HCT116 (cell line): ENCODE measurements at regions not wholly inside any gene's neighbourhood (a gene's known extent, or its start where the extent isn't known, plus 50 kb on each side); places are given as distances from the start of the nearest gene placed in this dataset.

Source experiments
- ATAC-seq: fragments of 200-7000 bp; cut with Tn5 transposase; 2 replicates; pipeline ENCODE4 v1.9.1; 2020; ENCODE audit warnings: mild to moderate bottlenecking, moderate library complexity
- BruUV-seq: library from RNA; stranded (reverse); fragments of 400-500 nt; replicated peaks from 2 replicates; lab custom pipeline; 2021; lab: Mats Ljungman, UMichigan
- CTCF ChIA-PET: fragments of 300-600 bp; sonication (Branson Sonifier 250); formaldehyde crosslinking; loops from one replicate; lab custom pipeline; 2021; ENCODE audit warnings: antibody characterized with exemption; lab: Charles Lee
- POLR2A ChIA-PET: fragments of 300-600, 350-600 bp; sonication (Branson Sonifier 250); formaldehyde crosslinking; loops from one replicate; lab custom pipeline; 2021; ENCODE audit warnings: antibody characterized with exemption; lab: Charles Lee
- RAD21 ChIA-PET, 2 experiments: fragments of 300-600 bp; sonication (Branson Sonifier 250); formaldehyde crosslinking; loops; one replicate each; lab custom pipeline; 2023; ENCODE audit warnings: low total read pairs in 2 of 2; ENCODE audit not compliant: uncharacterized antibody in 2 of 2, unreplicated experiment in 2 of 2, low non-redundant PET in 1 of 2; lab: Charles Lee
- DNase-seq: peaks from one replicate; pipeline ENCODE4 v3.0.0-alpha.2; 2010; ENCODE audit warnings: low read depth, low spot score
- H2AFZ ChIP-seq: fragments of 200-600 bp; shearing (Covaris generic), sonication (generic); 2 replicates; pipeline ENCODE4 v1.6.1; 2017; ENCODE audit warnings: low read depth, mixed run types, mixed read lengths, antibody characterized with exemption, low read length; ENCODE audit not compliant: poor library complexity, severe bottlenecking
- H3K27ac ChIP-seq: 2 replicates; pipeline ENCODE4 v1.5.1; 2012; ENCODE audit warnings: low read depth, low read length
- H3K27me3 ChIP-seq: fragments of 200-600 bp; sonication (generic); 2 replicates; pipeline ENCODE4 v1.6.1; 2016; ENCODE audit warnings: mixed run types, low read length, mixed read lengths; ENCODE audit not compliant: insufficient read depth
- H3K36me3 ChIP-seq, 2 experiments: fragments of 200-500 bp in 1 of 2; fragments of 200-600 bp in 1 of 2; sonication (Bioruptor generic) in 1 of 2; sonication (generic) in 1 of 2; 2 replicates each; pipeline versions ENCODE4 v1.5.1 to v1.6.1; 2014 to 2016; ENCODE audit warnings: low read length in 2 of 2, inconsistent platforms in 1 of 2, mixed read lengths in 1 of 2, mixed run types in 1 of 2; ENCODE audit not compliant: insufficient read depth in 2 of 2, control insufficient read depth in 1 of 2
- H3K4me1 ChIP-seq, 2 experiments: fragments of 200-600 bp in 1 of 2; sonication (generic) in 1 of 2; 2 replicates each; pipeline versions ENCODE4 v1.5.1 to v1.6.1; 2012 to 2017; ENCODE audit warnings: low read length in 2 of 2, inconsistent platforms in 1 of 2, mild to moderate bottlenecking in 1 of 2, mixed read lengths in 1 of 2, mixed run types in 1 of 2, moderate library complexity in 1 of 2; ENCODE audit not compliant: insufficient read depth in 2 of 2, control insufficient read depth in 1 of 2
- H3K4me2 ChIP-seq: fragments of 200-600 bp; sonication (generic); 2 replicates; pipeline ENCODE4 v1.6.1; 2017; ENCODE audit warnings: mixed run types, low read length, mixed read lengths
- H3K4me3 ChIP-seq, 2 experiments: fragments of 200-600 bp in 1 of 2; sonication (generic) in 1 of 2; replicated peaks in 1 of 2; 2 replicates each; pipeline ENCODE4 v1.5.1; 2011 to 2016; ENCODE audit warnings: low read length in 2 of 2, control low read depth in 1 of 2, low read depth in 1 of 2, mild to moderate bottlenecking in 1 of 2, mixed read lengths in 1 of 2, mixed run types in 1 of 2
- H3K79me2 ChIP-seq: fragments of 200-600 bp; sonication (generic); 2 replicates; pipeline ENCODE4 v1.6.1; 2017; ENCODE audit warnings: mild to moderate bottlenecking, mixed run types, low read length, moderate library complexity, mixed read lengths; ENCODE audit not compliant: insufficient read depth
- H3K9ac ChIP-seq: fragments of 200-600 bp; sonication (generic); 2 replicates; pipeline ENCODE4 v1.6.1; 2016; ENCODE audit warnings: low read length, mixed read lengths
- H3K9me2 ChIP-seq: fragments of 200-600 bp; sonication (generic), shearing (Covaris generic); 2 replicates; pipeline ENCODE4 v1.6.1; 2017; ENCODE audit warnings: mixed run types, mild to moderate bottlenecking, moderate library complexity; ENCODE audit not compliant: insufficient read depth
- H3K9me3 ChIP-seq, 2 experiments: fragments of 200-500 bp in 1 of 2; fragments of 200-600 bp in 1 of 2; sonication (Bioruptor generic) in 1 of 2; sonication (generic) in 1 of 2; 2 replicates each; pipeline ENCODE4 v1.6.1; 2014 to 2017; ENCODE audit warnings: low read length in 2 of 2, mixed read lengths in 2 of 2, inconsistent platforms in 1 of 2, low read depth in 1 of 2, mild to moderate bottlenecking in 1 of 2, mixed run types in 1 of 2, moderate library complexity in 1 of 2; ENCODE audit not compliant: control insufficient read depth in 1 of 2, insufficient read depth in 1 of 2
- H4K20me1 ChIP-seq: fragments of 200-600 bp; sonication (generic), shearing (Covaris generic); 2 replicates; pipeline ENCODE4 v1.6.1; 2017; ENCODE audit warnings: mixed run types, mild to moderate bottlenecking, moderate library complexity; ENCODE audit not compliant: insufficient read depth
- CBX3 ChIP-seq: IDR thresholded peaks from 2 replicates; pipeline ENCODE4 v1.6.1; 2012; ENCODE audit warnings: low read depth
- CEBPB ChIP-seq: IDR thresholded peaks from 2 replicates; pipeline ENCODE4 v1.6.1; 2012; ENCODE audit warnings: low read depth
- ELF1 ChIP-seq: IDR thresholded peaks from 2 replicates; pipeline ENCODE4 v1.6.1; 2012; ENCODE audit warnings: low read depth, borderline replicate concordance
- EZH2 ChIP-seq: fragments of 200-600 bp; sonication (generic); IDR thresholded peaks from 2 replicates; pipeline ENCODE4 v1.6.1; 2017; ENCODE audit warnings: antibody characterized with exemption, mixed run types
- FOSL1 ChIP-seq: IDR thresholded peaks from 2 replicates; pipeline ENCODE4 v1.6.1; 2012; ENCODE audit warnings: low read depth
- POLR2AphosphoS5 ChIP-seq: IDR thresholded peaks from 2 replicates; pipeline ENCODE4 v1.6.1; 2011; ENCODE audit warnings: mild to moderate bottlenecking, low read depth, low read length, moderate library complexity
- RAD21 ChIP-seq: IDR thresholded peaks from 2 replicates; pipeline ENCODE4 v1.6.1; 2012; ENCODE audit warnings: low read depth, mild to moderate bottlenecking
- SP1 ChIP-seq: IDR thresholded peaks from 2 replicates; pipeline ENCODE4 v1.6.1; 2012; ENCODE audit warnings: low read depth
- ZFX ChIP-seq: fragments of 450-650 bp; IDR thresholded peaks from 2 replicates; pipeline ENCODE4 v1.6.1; 2017
- intact Hi-C: fragments of 100-400 bp; cut with micrococcal nuclease; formaldehyde crosslinking; loops from 2 replicates; pipeline ENCODE4 v1.10.0; 2022

DNA sequence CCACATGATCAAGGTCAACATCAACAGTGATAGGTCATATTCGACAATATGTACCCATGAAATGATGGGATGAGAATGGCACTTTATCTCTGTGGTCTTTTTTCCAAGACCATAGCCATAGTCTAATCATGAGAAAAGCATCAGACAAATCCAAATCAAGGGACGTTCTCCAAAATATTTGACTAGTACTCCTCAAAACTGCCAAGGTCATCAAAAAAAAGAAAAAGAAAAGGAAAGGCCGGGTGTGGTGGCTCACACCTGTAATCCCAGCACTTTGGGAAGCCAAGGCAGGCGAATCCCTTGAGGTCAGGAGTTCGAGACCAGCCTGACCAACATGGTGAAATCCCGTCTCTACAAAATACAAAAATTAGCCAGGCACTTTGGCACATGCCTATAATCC, 318.3 kb downstream of the TAFA4 start:
- Histone ChIP-seq H3K9me2 (no peaks in the 10 kb centered on the region), H3K9me3 (peaks cover 0 to 7% of the 10 kb centered on the region in 2 experiments; a peak in 1 of 4 replicates), H2AFZ (no peak overlapping the region), H4K20me1 (no peaks in the 10 kb centered on the region), H3K79me2 (no peaks in the 10 kb centered on the region), H3K9ac (no peak overlapping the region), H3K36me3 (no peaks in the 10 kb centered on the region), H3K27me3 (no peaks in the 10 kb centered on the region), H3K4me3 (no peak overlapping the region), H3K27ac (no peak overlapping the region), H3K4me1 (no peaks in the 10 kb centered on the region), H3K4me2 (no peak overlapping the region)
- BruUV-seq, result no TSS peak
- ATAC-seq (no peak), DNase-seq (no peak)
- no peak for TF ChIP-seq FOSL1
- no peak for TF ChIP-seq POLR2AphosphoS5
- TF ChIP-seq EZH2, result no peak
- no peak for TF ChIP-seq CBX3
- no peak for TF ChIP-seq ZFX
- intact Hi-C loops, result no loop called here
- RAD21 ChIA-PET, result no interaction called here
- POLR2A ChIA-PET, result no interaction called here
- CTCF ChIA-PET, result no interaction called here

DNA sequence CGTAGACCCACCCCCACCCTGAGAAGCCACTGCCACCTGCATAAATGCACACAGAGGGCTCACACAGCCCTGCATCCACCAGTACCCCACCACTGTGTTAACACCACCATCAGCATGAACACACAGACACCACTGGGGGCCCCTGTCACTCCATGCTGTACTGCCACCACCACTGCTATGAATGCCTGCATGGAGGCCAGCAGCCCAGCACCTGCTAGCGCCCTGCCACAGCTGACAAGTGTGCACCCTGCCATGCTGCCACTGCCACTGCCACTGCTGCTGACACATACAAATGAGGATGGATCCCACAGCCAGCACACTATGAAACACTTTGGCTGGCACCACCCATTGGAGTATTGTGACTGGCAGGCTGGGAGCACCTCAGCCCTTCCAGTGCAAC, 361.0 kb downstream of the TAFA4 start:
- Histone ChIP-seq H3K79me2 (no peaks in the 10 kb centered on the region), H3K27me3 (no peaks in the 10 kb centered on the region), H3K9ac (no peak overlapping the region), H3K27ac (no peak overlapping the region), H3K9me3 (no peaks in the 10 kb centered on the region; a peak in 1 of 4 replicates), H3K4me1 (no peaks in the 10 kb centered on the region), H3K4me2 (no peak overlapping the region), H2AFZ (no peak overlapping the region), H3K36me3 (no peaks in the 10 kb centered on the region), H4K20me1 (no peaks in the 10 kb centered on the region), H3K4me3 (no peak overlapping the region), H3K9me2 (no peaks in the 10 kb centered on the region)
- RAD21 ChIA-PET, result no interaction called here
- DNase-seq (no peak), ATAC-seq (no peak)
- POLR2A ChIA-PET, result no interaction called here
- CTCF ChIA-PET, result no interaction called here
- intact Hi-C loops, result no loop called here
- BruUV-seq, result no TSS peak
- TF ChIP-seq RAD21, result no peak
- TF ChIP-seq ELF1, result no peak
- TF ChIP-seq POLR2AphosphoS5, result no peak
- no peak for TF ChIP-seq SP1
- no peak for TF ChIP-seq CEBPB
